Bone marrow (tissue), 2 donors: ENCODE measurements at regions not wholly inside any gene's neighbourhood (a gene's known extent, or its start where the extent isn't known, plus 50 kb on each side); places are given as distances from the start of the nearest gene placed in this dataset.
"Not testable (repeated sequence)": the region's sequence is repeated elsewhere in the genome, so short reads cannot be mapped to it uniquely, and the experiment has no call there.

Source experiments
- DNase-seq, 2 donors: peaks; one replicate each; lab custom pipeline; 2025; lab: John Stamatoyannopoulos, UW

- DNase-seq, result no peak
Observed at GRCh38 chr13:53101883-53102282, 73.3 kb downstream of the OLFM4 start.

- no peak for DNase-seq
Observed at GRCh38 chr13:53104136-53104535, 75.5 kb downstream of the OLFM4 start.

GRCh38 chr13:53105477-53105876 is 76.9 kb downstream of the OLFM4 start:
- DNase-seq, result no peak

GRCh38 chr13:53105890-53106289 is 77.3 kb downstream of the OLFM4 start:
- no peak for DNase-seq

- no peak for DNase-seq
Observed at GRCh38 chr13:53110181-53110580, 81.6 kb downstream of the OLFM4 start.

- no peak for DNase-seq
Observed at GRCh38 chr13:53110614-53111013, 82.0 kb downstream of the OLFM4 start.

GRCh38 chr13:53112522-53112921 is 83.9 kb downstream of the OLFM4 start:
- no peak for DNase-seq

GRCh38 chr13:53117048-53117447 is 88.4 kb downstream of the OLFM4 start:
- not testable (repeated sequence) for DNase-seq

GRCh38 chr13:53121131-53121773 is 92.6 kb downstream of the OLFM4 start:
- no peak for DNase-seq

GRCh38 chr13:53121919-53122318 is 93.3 kb downstream of the OLFM4 start:
- no peak for DNase-seq

GRCh38 chr13:53123536-53123935 is 94.9 kb downstream of the OLFM4 start:
- no peak for DNase-seq

GRCh38 chr13:53124623-53125022 is 96.0 kb downstream of the OLFM4 start:
- no peak for DNase-seq

GRCh38 chr13:53126841-53127245 is 98.2 kb downstream of the OLFM4 start:
- DNase-seq, result no peak

GRCh38 chr13:53127373-53127772 is 98.8 kb downstream of the OLFM4 start:
- no peak for DNase-seq

- DNase-seq, result no peak
Observed at GRCh38 chr13:53129864-53130393, 101.3 kb downstream of the OLFM4 start.

- no peak for DNase-seq
Observed at GRCh38 chr13:53131361-53131760, 102.7 kb downstream of the OLFM4 start.

GRCh38 chr13:53135301-53135700 is 106.7 kb downstream of the OLFM4 start:
- no peak for DNase-seq

- no peak for DNase-seq
Observed at GRCh38 chr13:53136554-53137215, 108.1 kb downstream of the OLFM4 start.

- DNase-seq, result no peak
Observed at GRCh38 chr13:53137779-53138178, 109.2 kb downstream of the OLFM4 start.

GRCh38 chr13:53138376-53139036 is 109.9 kb downstream of the OLFM4 start:
- no peak for DNase-seq

GRCh38 chr13:53141336-53141735 is 112.7 kb downstream of the OLFM4 start:
- no peak for DNase-seq

GRCh38 chr13:53142306-53142705 is 113.7 kb downstream of the OLFM4 start:
- DNase-seq, result no peak

- DNase-seq, result no peak
Observed at GRCh38 chr13:53143757-53144339, 115.2 kb downstream of the OLFM4 start.
